K562 (cell line): ENCODE measurements at regions not wholly inside any gene's neighbourhood (a gene's known extent, or its start where the extent isn't known, plus 50 kb on each side); places are given as distances from the start of the nearest gene placed in this dataset.

Source experiments
- ATAC-seq: fragments of 200-7000 bp; cut with Tn5 transposase; 3 replicates; pipeline ENCODE4 v1.9.1; 2020; ENCODE audit warnings: moderate library complexity
- BruUV-seq: library from RNA; stranded (reverse); fragments of 400-500 nt; replicated peaks from 2 replicates; lab custom pipeline; 2021; lab: Mats Ljungman, UMichigan
- CTCF ChIA-PET: fragments of 300-600 bp; formaldehyde crosslinking; extraction: SDS; loops from one replicate; lab custom pipeline; 2021; ENCODE audit warnings: low intra/inter-chr PET ratio; lab: Yijun Ruan, JAX
- POLR2A ChIA-PET: fragments of 300-600, 350-650 bp; sonication (Branson Sonifier 250); formaldehyde crosslinking; extraction: SDS; loops from one replicate; lab custom pipeline; 2021; ENCODE audit warnings: antibody characterized with exemption, inconsistent platforms; lab: Yijun Ruan, JAX
- DNase-seq, 4 experiments: peaks; one replicate each; pipeline versions ENCODE4 v3.0.0 to v3.0.0-alpha.2; 2011 to 2018; ENCODE audit warnings: low spot score in 3 of 4, mixed read lengths in 3 of 4; ENCODE audit errors: extremely low read depth in 1 of 4
- FAIRE-seq: peaks from 2 replicates; lab custom pipeline; 2011; peaks lifted over from hg19 to GRCh38; lab: Jason Lieb, UNC
- H2AFZ ChIP-seq: 2 replicates; pipeline ENCODE4 v1.6.0; 2011; ENCODE audit warnings: low read depth, low read length, control low read depth, inconsistent platforms
- H3K27ac ChIP-seq: fragments of 200-600 bp; 3 replicates; pipeline ENCODE4 v1.8.0; 2011; ENCODE audit warnings: low read depth, mild to moderate bottlenecking, control low read depth, inconsistent platforms, low read length, moderate library complexity, mixed read lengths; ENCODE audit errors: extremely low read depth
- H3K27me3 ChIP-seq, 2 experiments: fragments of 300-600 bp in 1 of 2; 2 replicates in 1 of 2; 3 replicates in 1 of 2; pipeline versions ENCODE4 v1.6.0 to v1.8.0; 2011; ENCODE audit warnings: inconsistent platforms in 2 of 2, low read length in 2 of 2, mild to moderate bottlenecking in 1 of 2, mixed read lengths in 1 of 2, moderate library complexity in 1 of 2; ENCODE audit not compliant: control insufficient read depth in 2 of 2, insufficient read depth in 2 of 2
- H3K36me3 ChIP-seq: fragments of 300-600 bp; 3 replicates; pipeline ENCODE4 v1.8.0; 2011; ENCODE audit warnings: mild to moderate bottlenecking, low read length, inconsistent platforms; ENCODE audit not compliant: control insufficient read depth, insufficient read depth
- H3K4me1 ChIP-seq, 2 experiments: fragments of 200-600 bp in 1 of 2; replicated peaks in 1 of 2; 2 replicates in 1 of 2; 3 replicates in 1 of 2; pipeline versions ENCODE4 v1.5.1 to v1.8.0; 2011; ENCODE audit warnings: inconsistent platforms in 2 of 2, low read length in 2 of 2, mild to moderate bottlenecking in 1 of 2, mixed read lengths in 1 of 2, moderate library complexity in 1 of 2; ENCODE audit not compliant: control insufficient read depth in 2 of 2, insufficient read depth in 2 of 2
- H3K4me2 ChIP-seq: 2 replicates; pipeline ENCODE4 v1.6.1; 2011; ENCODE audit warnings: low read length, control low read depth, inconsistent platforms, mixed read lengths; ENCODE audit not compliant: insufficient read depth
- H3K4me3 ChIP-seq: fragments of 200-600 bp; sonication (generic), shearing (Covaris generic); 2 replicates; pipeline ENCODE4 v1.5.1; 2016; ENCODE audit warnings: control low read depth, inconsistent platforms
- H3K79me2 ChIP-seq: fragments of 200-600 bp; 3 replicates; pipeline ENCODE4 v1.8.0; 2011; ENCODE audit warnings: low read length, inconsistent platforms; ENCODE audit not compliant: control insufficient read depth, insufficient read depth
- H3K9ac ChIP-seq, 2 experiments: 2 replicates each; pipeline versions ENCODE4 v1.6.0 to v1.6.1; 2011; ENCODE audit warnings: low read depth in 2 of 2, low read length in 2 of 2, control low read depth in 1 of 2, inconsistent platforms in 1 of 2, mild to moderate bottlenecking in 1 of 2, mixed read lengths in 1 of 2; ENCODE audit not compliant: insufficient read depth in 1 of 2
- H3K9me1 ChIP-seq: one replicate; pipeline ENCODE4 v1.6.0; 2011; ENCODE audit warnings: inconsistent platforms, mild to moderate bottlenecking, low read length, moderate library complexity; ENCODE audit not compliant: control insufficient read depth, insufficient read depth
- H3K9me3 ChIP-seq: replicated peaks from 2 replicates; pipeline ENCODE4 v1.5.1; 2011; ENCODE audit warnings: low read depth, low read length, inconsistent platforms; ENCODE audit not compliant: control insufficient read depth, insufficient read depth
- H4K20me1 ChIP-seq: replicated peaks from 2 replicates; pipeline ENCODE4 v1.6.1; 2011; ENCODE audit warnings: low read length, inconsistent platforms, mixed read lengths; ENCODE audit not compliant: control insufficient read depth, insufficient read depth
- ARID2 ChIP-seq: fragments of 450-650 bp; IDR thresholded peaks from 2 replicates; pipeline ENCODE4 v1.6.1; 2017; ENCODE audit warnings: antibody characterized with exemption, mild to moderate bottlenecking
- BDP1 ChIP-seq: IDR thresholded peaks from 3 replicates; pipeline ENCODE4 v1.6.1; 2011; ENCODE audit not compliant: insufficient read length, insufficient read depth
- GTF2A2 ChIP-seq: IDR thresholded peaks from 2 replicates; pipeline ENCODE4 v1.6.1; 2016; ENCODE audit warnings: mild to moderate bottlenecking, missing genetic modification characterization, missing compliant biosample characterization
- KLF6 ChIP-seq: fragments of 250-450 bp; sonication (Bioruptor Pico); IDR thresholded peaks from 2 replicates; pipeline ENCODE4 v1.4.0; 2020; ENCODE audit warnings: mild to moderate bottlenecking, moderate library complexity, borderline replicate concordance
- PTRF ChIP-seq: fragments of 450-650 bp; IDR thresholded peaks from 2 replicates; pipeline ENCODE4 v1.6.1; 2016; ENCODE audit warnings: mild to moderate bottlenecking, missing genetic modification characterization, missing compliant biosample characterization
- SMAD1 ChIP-seq: fragments of 150-350 bp; IDR thresholded peaks from 2 replicates; pipeline ENCODE4 v1.6.1; 2014; ENCODE audit warnings: low read length, low read depth; ENCODE audit not compliant: partially characterized antibody
- SREBF2 ChIP-seq: sonication (generic); formaldehyde crosslinking; IDR thresholded peaks from 2 replicates; pipeline ENCODE4 v1.4.0; 2020; ENCODE audit warnings: mild to moderate bottlenecking, missing genetic modification reagents
- WGBS: fragments of 100-300 bp; shearing (Covaris generic); methylation state at CpG from one replicate; pipeline ENCODE4 v1.1.6; 2016; ENCODE audit warnings: low coverage, mixed read lengths; ENCODE audit not compliant: insufficient coverage; ENCODE audit errors: missing lambda C conversion rate; 5-methylcytosine and 5-hydroxymethylcytosine counted together
- in situ Hi-C: fragments of 300-500 bp; cut with MboI; formaldehyde crosslinking; loops from 4 replicates; pipeline ENCODE4 v1.15.0; 2018; ENCODE audit warnings: inconsistent platforms, mixed read lengths
- intact Hi-C: fragments of 100-400 bp; cut with micrococcal nuclease; formaldehyde crosslinking; loops from 2 replicates; pipeline ENCODE4 v1.14.2; 2022
- TF ChIP-seq, protein P1 (sequence below): fragments of 200-800 bp; sonication (Bioruptor generic); IDR thresholded peaks from 2 replicates; pipeline ENCODE4 v1.6.1; 2016; ENCODE audit warnings: missing genetic modification characterization, missing compliant biosample characterization
- TF ChIP-seq, protein P2 (sequence below): fragments of 450-650 bp; formaldehyde crosslinking; IDR thresholded peaks from 2 replicates; pipeline ENCODE4 v1.4.0; 2020; ENCODE audit warnings: mild to moderate bottlenecking, moderate library complexity

DNA sequence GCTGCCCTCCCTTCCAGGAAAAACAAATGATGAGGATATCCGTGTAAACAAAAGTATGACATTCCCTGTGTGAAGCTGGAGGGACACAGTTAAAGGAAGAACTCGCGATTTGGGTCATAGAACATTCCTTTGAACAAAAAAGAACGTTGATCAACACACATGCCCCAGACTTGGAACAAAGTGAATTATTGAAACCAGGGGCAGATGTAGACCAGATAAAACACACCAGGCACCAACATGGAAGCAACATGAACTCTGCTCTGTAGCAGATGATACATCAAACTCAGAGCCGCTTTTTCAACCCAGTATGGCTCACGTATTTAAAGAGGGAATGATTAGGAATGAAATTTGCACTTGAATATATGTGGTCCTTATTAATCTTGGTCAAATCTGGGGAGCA is 206.5 kb downstream of the TMEM182 start:
- no peak for FAIRE-seq
- Histone ChIP-seq H3K36me3 (no peaks in the 10 kb centered on the region), H3K4me3 (no peak overlapping the region), H3K9ac (no peak overlapping the region), H3K27ac (no peak overlapping the region), H3K4me2 (no peak overlapping the region), H3K79me2 (no peaks in the 10 kb centered on the region), H3K27me3 (no peaks in the 10 kb centered on the region), H3K9me1 (no peaks in the 10 kb centered on the region), H3K9me3 (no peaks in the 10 kb centered on the region), H3K4me1 (no peaks in the 10 kb centered on the region), H2AFZ (no peak overlapping the region), H4K20me1 (no peaks in the 10 kb centered on the region)
- WGBS, result 0% methylated on average over 6 of the region's 6 CpGs
- no TSS peak for BruUV-seq
- TF ChIP-seq PTRF (tag) (no peak), GTF2A2 (tag) (no peak), BDP1 (no peak), KLF6 (CRISPR knock-in tag) (no peak), SREBF2 (no peak), SMAD1 (no peak), ARID2 (no peak)
- TF ChIP-seq, protein P1, sequence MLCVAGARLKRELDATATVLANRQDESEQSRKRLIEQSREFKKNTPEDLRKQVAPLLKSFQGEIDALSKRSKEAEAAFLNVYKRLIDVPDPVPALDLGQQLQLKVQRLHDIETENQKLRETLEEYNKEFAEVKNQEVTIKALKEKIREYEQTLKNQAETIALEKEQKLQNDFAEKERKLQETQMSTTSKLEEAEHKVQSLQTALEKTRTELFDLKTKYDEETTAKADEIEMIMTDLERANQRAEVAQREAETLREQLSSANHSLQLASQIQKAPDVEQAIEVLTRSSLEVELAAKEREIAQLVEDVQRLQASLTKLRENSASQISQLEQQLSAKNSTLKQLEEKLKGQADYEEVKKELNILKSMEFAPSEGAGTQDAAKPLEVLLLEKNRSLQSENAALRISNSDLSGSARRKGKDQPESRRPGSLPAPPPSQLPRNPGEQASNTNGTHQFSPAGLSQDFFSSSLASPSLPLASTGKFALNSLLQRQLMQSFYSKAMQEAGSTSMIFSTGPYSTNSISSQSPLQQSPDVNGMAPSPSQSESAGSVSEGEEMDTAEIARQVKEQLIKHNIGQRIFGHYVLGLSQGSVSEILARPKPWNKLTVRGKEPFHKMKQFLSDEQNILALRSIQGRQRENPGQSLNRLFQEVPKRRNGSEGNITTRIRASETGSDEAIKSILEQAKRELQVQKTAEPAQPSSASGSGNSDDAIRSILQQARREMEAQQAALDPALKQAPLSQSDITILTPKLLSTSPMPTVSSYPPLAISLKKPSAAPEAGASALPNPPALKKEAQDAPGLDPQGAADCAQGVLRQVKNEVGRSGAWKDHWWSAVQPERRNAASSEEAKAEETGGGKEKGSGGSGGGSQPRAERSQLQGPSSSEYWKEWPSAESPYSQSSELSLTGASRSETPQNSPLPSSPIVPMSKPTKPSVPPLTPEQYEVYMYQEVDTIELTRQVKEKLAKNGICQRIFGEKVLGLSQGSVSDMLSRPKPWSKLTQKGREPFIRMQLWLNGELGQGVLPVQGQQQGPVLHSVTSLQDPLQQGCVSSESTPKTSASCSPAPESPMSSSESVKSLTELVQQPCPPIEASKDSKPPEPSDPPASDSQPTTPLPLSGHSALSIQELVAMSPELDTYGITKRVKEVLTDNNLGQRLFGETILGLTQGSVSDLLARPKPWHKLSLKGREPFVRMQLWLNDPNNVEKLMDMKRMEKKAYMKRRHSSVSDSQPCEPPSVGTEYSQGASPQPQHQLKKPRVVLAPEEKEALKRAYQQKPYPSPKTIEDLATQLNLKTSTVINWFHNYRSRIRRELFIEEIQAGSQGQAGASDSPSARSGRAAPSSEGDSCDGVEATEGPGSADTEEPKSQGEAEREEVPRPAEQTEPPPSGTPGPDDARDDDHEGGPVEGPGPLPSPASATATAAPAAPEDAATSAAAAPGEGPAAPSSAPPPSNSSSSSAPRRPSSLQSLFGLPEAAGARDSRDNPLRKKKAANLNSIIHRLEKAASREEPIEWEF, result no peak
- TF ChIP-seq, protein P2, sequence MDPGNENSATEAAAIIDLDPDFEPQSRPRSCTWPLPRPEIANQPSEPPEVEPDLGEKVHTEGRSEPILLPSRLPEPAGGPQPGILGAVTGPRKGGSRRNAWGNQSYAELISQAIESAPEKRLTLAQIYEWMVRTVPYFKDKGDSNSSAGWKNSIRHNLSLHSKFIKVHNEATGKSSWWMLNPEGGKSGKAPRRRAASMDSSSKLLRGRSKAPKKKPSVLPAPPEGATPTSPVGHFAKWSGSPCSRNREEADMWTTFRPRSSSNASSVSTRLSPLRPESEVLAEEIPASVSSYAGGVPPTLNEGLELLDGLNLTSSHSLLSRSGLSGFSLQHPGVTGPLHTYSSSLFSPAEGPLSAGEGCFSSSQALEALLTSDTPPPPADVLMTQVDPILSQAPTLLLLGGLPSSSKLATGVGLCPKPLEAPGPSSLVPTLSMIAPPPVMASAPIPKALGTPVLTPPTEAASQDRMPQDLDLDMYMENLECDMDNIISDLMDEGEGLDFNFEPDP (CRISPR knock-in tag), result no peak
- intact Hi-C loops (no loop called here), in situ Hi-C loops (no loop called here)
- no peak for DNase-seq
- ChIA-PET POLR2A (no interaction called here), CTCF (no interaction called here)
- no peak for ATAC-seq
